ENCODE measurements at regions not wholly inside any gene's neighbourhood (a gene's known extent, or its start where the extent isn't known, plus 50 kb on each side); places are given as distances from the start of the nearest gene placed in this dataset.

DNA sequence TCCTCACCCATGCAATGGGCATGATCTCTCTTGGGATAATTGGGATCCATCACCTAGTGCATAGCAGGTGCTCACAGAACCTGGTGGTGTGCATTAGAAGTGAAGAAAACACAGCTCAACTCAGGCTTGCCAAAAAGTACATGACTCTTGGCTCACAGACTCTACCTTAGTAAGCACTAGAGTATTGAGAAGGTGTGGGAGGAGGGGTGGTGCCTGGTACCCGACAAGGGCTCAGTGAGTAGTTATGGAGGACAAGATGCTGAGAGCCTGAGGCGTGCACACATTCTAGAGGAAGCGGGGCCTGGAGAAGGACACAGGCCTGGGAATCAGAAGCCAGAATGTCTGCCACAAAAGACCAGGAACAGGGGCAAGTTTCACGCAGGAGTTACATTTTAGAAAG is 100.3 kb upstream of the GRIK3 start:
- no peaks in the 10 kb centered on the region for H3K9me2 ChIP-seq (ENCODE audit: insufficient read depth)
- no peak overlapping the region for H3K4me2 ChIP-seq (ENCODE audit: low read length)
- DNase-seq (ENCODE audit: low read depth, low spot score) = no peak
- TF ChIP-seq CBX3 (IDR thresholded peaks at IDR 0.05; ENCODE audit: low read depth) (no peak), ZNF274 (IDR thresholded peaks at IDR 0.05; ENCODE audit: low read depth, low read length) (no peak), SP1 (IDR thresholded peaks at IDR 0.05; ENCODE audit: low read depth) (no peak), RAD21 (IDR thresholded peaks at IDR 0.05; ENCODE audit: low read depth) (no peak), ZBTB33 (IDR thresholded peaks at IDR 0.05; ENCODE audit: extremely low read depth, insufficient replicate concordance, low read length) (no peak), YY1 (IDR thresholded peaks at IDR 0.05; ENCODE audit: extremely low read depth, insufficient replicate concordance, low read depth, low read length) (no peak)
- intact Hi-C loops (cut with micrococcal nuclease) = no loop called here
- H3K79me2 ChIP-seq (ENCODE audit: insufficient read depth, low read length) = no peaks in the 10 kb centered on the region
- H3K36me3 ChIP-seq (ENCODE audit: control insufficient read depth in 1 of 2, insufficient read depth in 2 of 2, low read length in 2 of 2) = no peaks in the 10 kb centered on the region
- ATAC-seq = no peak
- no peak overlapping the region for H2AFZ ChIP-seq (ENCODE audit: low read depth, low read length, poor library complexity, severe bottlenecking)
- CTCF ChIA-PET = no interaction called here
- POLR2A ChIA-PET = no interaction called here
- H3K4me3 ChIP-seq (replicated peaks in 1 of 2; ENCODE audit: low read depth in 1 of 2, low read length in 2 of 2) = no peak overlapping the region
- H4K20me1 ChIP-seq (ENCODE audit: insufficient read depth) = no peaks in the 10 kb centered on the region
- RAD21 ChIA-PET (ENCODE audit: low non-redundant PET in 1 of 2, low total read pairs in 2 of 2, uncharacterized antibody in 2 of 2, unreplicated experiment in 2 of 2) = no interaction called here
- H3K9me3 ChIP-seq (ENCODE audit: control insufficient read depth in 1 of 2, insufficient read depth in 1 of 2, low read depth in 1 of 2, low read length in 2 of 2) = no peaks in the 10 kb centered on the region
- H3K27me3 ChIP-seq (ENCODE audit: insufficient read depth, low read length) = peaks cover 60% of the 10 kb centered on the region
- H3K27ac ChIP-seq (ENCODE audit: low read depth, low read length) = no peak overlapping the region
- no peaks in the 10 kb centered on the region for H3K4me1 ChIP-seq (ENCODE audit: control insufficient read depth in 1 of 2, insufficient read depth in 2 of 2, low read length in 2 of 2)
- no TSS peak for BruUV-seq (replicated peaks)
- no peak overlapping the region for H3K9ac ChIP-seq (ENCODE audit: low read length)

- intact Hi-C loops (cut with micrococcal nuclease) = no loop called here
- no peak for TF ChIP-seq POLR2AphosphoS5 (IDR thresholded peaks at IDR 0.05; ENCODE audit: low read depth, low read length)
- TF ChIP-seq REST (IDR thresholded peaks at IDR 0.05; ENCODE audit: low read depth) = no peak
- TF ChIP-seq ZFX (IDR thresholded peaks at IDR 0.05) = no peak
- no peak for TF ChIP-seq SP1 (IDR thresholded peaks at IDR 0.05; ENCODE audit: low read depth)
- no peak for TF ChIP-seq EZH2phosphoT487 (IDR thresholded peaks at IDR 0.05; ENCODE audit: borderline replicate concordance)
- TF ChIP-seq SIN3A (IDR thresholded peaks at IDR 0.05; ENCODE audit: low read depth) = no peak
- no peak for TF ChIP-seq SRF (IDR thresholded peaks at IDR 0.05; ENCODE audit: low read depth)
- TF ChIP-seq YY1 (IDR thresholded peaks at IDR 0.05; ENCODE audit: extremely low read depth, insufficient replicate concordance, low read depth, low read length) = no peak
- no peak for TF ChIP-seq JUND (IDR thresholded peaks at IDR 0.05)
- TF ChIP-seq ZNF274 (IDR thresholded peaks at IDR 0.05; ENCODE audit: low read depth, low read length) = no peak
- TF ChIP-seq ELF1 (IDR thresholded peaks at IDR 0.05; ENCODE audit: borderline replicate concordance, low read depth) = no peak
- TF ChIP-seq ZBTB33 (IDR thresholded peaks at IDR 0.05; ENCODE audit: extremely low read depth, insufficient replicate concordance, low read length) = no peak
These were observed 100.7 kb upstream of the GRIK3 start for GRCh38 chr1:37135032-37135431.

More at GRCh38 chr1:37135032-37135431, 100.7 kb upstream of the GRIK3 start:
- CTCF ChIA-PET = no interaction called here
- H3K36me3 ChIP-seq (ENCODE audit: control insufficient read depth in 1 of 2, insufficient read depth in 2 of 2, low read length in 2 of 2) = no peaks in the 10 kb centered on the region
- H3K9me3 ChIP-seq (ENCODE audit: control insufficient read depth in 1 of 2, insufficient read depth in 1 of 2, low read depth in 1 of 2, low read length in 2 of 2) = no peaks in the 10 kb centered on the region
- no peaks in the 10 kb centered on the region for H3K9me2 ChIP-seq (ENCODE audit: insufficient read depth)
- H3K27ac ChIP-seq (ENCODE audit: low read depth, low read length) = no peak overlapping the region
- ATAC-seq = no peak
- no TSS peak for BruUV-seq (replicated peaks)
- H2AFZ ChIP-seq (ENCODE audit: low read depth, low read length, poor library complexity, severe bottlenecking) = no peak overlapping the region
- H3K79me2 ChIP-seq (ENCODE audit: insufficient read depth, low read length) = no peaks in the 10 kb centered on the region
- H3K4me2 ChIP-seq (ENCODE audit: low read length) = no peak overlapping the region
- no peak overlapping the region for H3K4me3 ChIP-seq (replicated peaks in 1 of 2; ENCODE audit: low read depth in 1 of 2, low read length in 2 of 2)
- no peaks in the 10 kb centered on the region for H4K20me1 ChIP-seq (ENCODE audit: insufficient read depth)
- H3K27me3 ChIP-seq (ENCODE audit: insufficient read depth, low read length) = peaks cover 56% of the 10 kb centered on the region
- POLR2A ChIA-PET = no interaction called here
- RAD21 ChIA-PET (ENCODE audit: low non-redundant PET in 1 of 2, low total read pairs in 2 of 2, uncharacterized antibody in 2 of 2, unreplicated experiment in 2 of 2) = no interaction called here
- no peaks in the 10 kb centered on the region for H3K4me1 ChIP-seq (ENCODE audit: control insufficient read depth in 1 of 2, insufficient read depth in 2 of 2, low read length in 2 of 2)
- no peak overlapping the region for H3K9ac ChIP-seq (ENCODE audit: low read length)
- DNase-seq (ENCODE audit: low read depth, low spot score) = no peak

All from HCT116 (cell line).